Activated CD4-positive, alpha-beta T cell treated with anti-CD3 and anti-CD28 coated beads for 1 hour (primary cell): ENCODE measurements at regions not wholly inside any gene's neighbourhood (a gene's known extent, or its start where the extent isn't known, plus 50 kb on each side); places are given as distances from the start of the nearest gene placed in this dataset.

Source experiments
- DNase-seq: peaks from one replicate; pipeline ENCODE4 v3.0.0-alpha.2; 2020

- no peak for DNase-seq
Observed at GRCh38 chr11:116171271-116172140, 601.3 kb downstream of the BUD13 start.

- no peak for DNase-seq
Observed at GRCh38 chr11:116170526-116171120, 602.2 kb downstream of the BUD13 start.

- no peak for DNase-seq
Observed at GRCh38 chr11:116169776-116170175, 603.0 kb downstream of the BUD13 start.

- no peak for DNase-seq
Observed at GRCh38 chr11:116168459-116168787, 604.4 kb downstream of the BUD13 start.

GRCh38 chr11:116167706-116168458, 604.9 kb downstream of the BUD13 start:
- DNase-seq: no peak

GRCh38 chr11:116166573-116167465, 606.0 kb downstream of the BUD13 start:
- DNase-seq: no peak

- no peak for DNase-seq
Observed at GRCh38 chr11:116164843-116165242, 607.9 kb downstream of the BUD13 start.

- no peak for DNase-seq
Observed at GRCh38 chr11:116162886-116163230, 609.9 kb downstream of the BUD13 start.

GRCh38 chr11:116162086-116162885, 610.5 kb downstream of the BUD13 start:
- DNase-seq: no peak

GRCh38 chr11:116148645-116149044, 624.1 kb downstream of the BUD13 start:
- no peak for DNase-seq

GRCh38 chr11:116148056-116148455, 624.7 kb downstream of the BUD13 start:
- no peak for DNase-seq

- DNase-seq: no peak
Observed at GRCh38 chr11:116145187-116145865, 627.5 kb downstream of the BUD13 start.

GRCh38 chr11:116144387-116144958, 628.3 kb downstream of the BUD13 start:
- DNase-seq: no peak

- no peak for DNase-seq
Observed at GRCh38 chr11:116138280-116138679, 634.1 kb upstream of the CADM1 start.

- no peak for DNase-seq
Observed at GRCh38 chr11:116137753-116138152, 633.5 kb upstream of the CADM1 start.

GRCh38 chr11:116136987-116137674, 632.9 kb upstream of the CADM1 start:
- no peak for DNase-seq

- DNase-seq: no peak
Observed at GRCh38 chr11:116135891-116136290, 631.7 kb upstream of the CADM1 start.

GRCh38 chr11:116134450-116134849, 630.2 kb upstream of the CADM1 start:
- no peak for DNase-seq

GRCh38 chr11:116132273-116132978, 628.2 kb upstream of the CADM1 start:
- no peak for DNase-seq

- DNase-seq: no peak
Observed at GRCh38 chr11:116130122-116130521, 625.9 kb upstream of the CADM1 start.
